ENCODE measurements at regions not wholly inside any gene's neighbourhood (a gene's known extent, or its start where the extent isn't known, plus 50 kb on each side); places are given as distances from the start of the nearest gene placed in this dataset.

GRCh38 chrX:96311366-96311765 is 373.3 kb upstream of the DIAPH2 start:
- no peak for DNase-seq (ENCODE audit: low read depth)

GRCh38 chrX:96314985-96315384 is 369.7 kb upstream of the DIAPH2 start:
- peak; percentile 72 for DNase-seq (ENCODE audit: low read depth)

GRCh38 chrX:96361844-96362243 is 322.8 kb upstream of the DIAPH2 start:
- DNase-seq (ENCODE audit: low read depth), result no peak

GRCh38 chrX:96372313-96373046 is 312.2 kb upstream of the DIAPH2 start:
- peak; percentile 35 for DNase-seq (ENCODE audit: low read depth)

GRCh38 chrX:96373047-96373355 is 311.6 kb upstream of the DIAPH2 start:
- DNase-seq (ENCODE audit: low read depth), result no peak

- no peak for DNase-seq (ENCODE audit: low read depth)
These were observed 308.4 kb upstream of the DIAPH2 start for GRCh38 chrX:96376266-96376665.

GRCh38 chrX:96379951-96380350 is 304.7 kb upstream of the DIAPH2 start:
- no peak for DNase-seq (ENCODE audit: low read depth)

GRCh38 chrX:96382018-96382417 is 302.6 kb upstream of the DIAPH2 start:
- DNase-seq (ENCODE audit: low read depth), result no peak

- DNase-seq (ENCODE audit: low read depth), result no peak
These were observed 301.2 kb upstream of the DIAPH2 start for GRCh38 chrX:96383428-96383827.

- DNase-seq (ENCODE audit: low read depth), result no peak
These were observed 298.3 kb upstream of the DIAPH2 start for GRCh38 chrX:96386325-96386724.

GRCh38 chrX:96386981-96387380 is 297.7 kb upstream of the DIAPH2 start:
- no peak for DNase-seq (ENCODE audit: low read depth)

- DNase-seq (ENCODE audit: low read depth), result no peak
These were observed 296.8 kb upstream of the DIAPH2 start for GRCh38 chrX:96387801-96388200.

- no peak for DNase-seq (ENCODE audit: low read depth)
These were observed 295.2 kb upstream of the DIAPH2 start for GRCh38 chrX:96389281-96390047.

GRCh38 chrX:96394598-96394997 is 290.0 kb upstream of the DIAPH2 start:
- DNase-seq (ENCODE audit: low read depth), result peak; percentile 34

GRCh38 chrX:96403446-96403845 is 281.2 kb upstream of the DIAPH2 start:
- no peak for DNase-seq (ENCODE audit: low read depth)

- no peak for DNase-seq (ENCODE audit: low read depth)
These were observed 278.8 kb upstream of the DIAPH2 start for GRCh38 chrX:96405842-96406241.

GRCh38 chrX:96407072-96407471 is 277.6 kb upstream of the DIAPH2 start:
- peak; percentile 12 for DNase-seq (ENCODE audit: low read depth)

GRCh38 chrX:96407501-96407900 is 277.1 kb upstream of the DIAPH2 start:
- peak; percentile 37 for DNase-seq (ENCODE audit: low read depth)

GRCh38 chrX:96407981-96408380 is 276.7 kb upstream of the DIAPH2 start:
- DNase-seq (ENCODE audit: low read depth), result no peak

GRCh38 chrX:96410927-96411326 is 273.7 kb upstream of the DIAPH2 start:
- DNase-seq (ENCODE audit: low read depth), result no peak

GRCh38 chrX:96417695-96418094 is 266.9 kb upstream of the DIAPH2 start:
- no peak for DNase-seq (ENCODE audit: low read depth)

- DNase-seq (ENCODE audit: low read depth), result no peak
These were observed 260.6 kb upstream of the DIAPH2 start for GRCh38 chrX:96424007-96424406.

GRCh38 chrX:96425200-96425599 is 259.4 kb upstream of the DIAPH2 start:
- no peak for DNase-seq (ENCODE audit: low read depth)

All from RPMI7951 (cell line).